Activated naive CD4-positive, alpha-beta T cell treated with anti-CD3 and anti-CD28 coated beads, Interleukin-2, amount 10 ng/mL, durations not matched to agents 7 days and 5 days (primary cell): ENCODE measurements at regions not wholly inside any gene's neighbourhood (a gene's known extent, or its start where the extent isn't known, plus 50 kb on each side); places are given as distances from the start of the nearest gene placed in this dataset.

Experiments
- CTCF ChIA-PET: fragments of 350-600 bp; sonication (Branson Sonifier 250); formaldehyde crosslinking; loops from one replicate; lab custom pipeline; 2021; ENCODE audit warnings: antibody characterized with exemption; lab: Charles Lee
- DNase-seq: peaks from one replicate; pipeline ENCODE4 v3.0.0-alpha.2; 2020
- H3K27ac Mint-ChIP-seq: one replicate; pipeline ENCODE4 v1.8.0; 2021; ENCODE audit warnings: mild to moderate bottlenecking, moderate library complexity, mixed read lengths
- H3K27me3 Mint-ChIP-seq: one replicate; pipeline ENCODE4 v1.8.0; 2021; ENCODE audit warnings: mild to moderate bottlenecking, mixed read lengths
- H3K36me3 Mint-ChIP-seq: one replicate; pipeline ENCODE4 v1.8.0; 2021; ENCODE audit warnings: mixed read lengths
- H3K4me1 Mint-ChIP-seq: one replicate; pipeline ENCODE4 v1.8.0; 2021; ENCODE audit warnings: mixed read lengths
- H3K4me3 Mint-ChIP-seq: one replicate; pipeline ENCODE4 v1.8.0; 2021; ENCODE audit warnings: mild to moderate bottlenecking, moderate library complexity, mixed read lengths
- H3K9me3 Mint-ChIP-seq: one replicate; pipeline ENCODE4 v1.8.0; 2021; ENCODE audit warnings: mixed read lengths

DNA sequence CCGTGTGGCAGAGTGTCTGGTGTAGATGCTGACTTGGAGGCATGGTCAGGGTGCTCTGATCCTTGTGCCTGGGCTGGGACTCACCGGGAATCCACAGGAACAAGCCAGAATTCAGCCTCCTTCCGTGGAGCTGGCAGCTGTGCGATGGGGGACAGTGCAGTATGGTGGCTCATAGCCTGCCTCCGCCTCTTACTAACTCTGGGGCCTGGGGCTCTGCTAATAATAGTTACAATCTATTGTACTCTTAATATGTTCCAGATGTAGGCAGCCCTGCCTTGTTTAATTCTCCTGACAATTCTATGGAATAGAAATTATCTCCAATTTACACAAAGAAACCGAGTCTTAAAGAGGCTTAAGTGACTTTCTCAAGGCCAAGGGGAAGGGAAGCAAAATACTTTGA lies 77.6 kb downstream of the PCDH1 start:
- Mint-ChIP-seq H3K36me3 (no peaks in the 10 kb centered on the region), H3K4me1 (no peaks in the 10 kb centered on the region), H3K4me3 (no peak overlapping the region), H3K9me3 (no peaks in the 10 kb centered on the region), H3K27ac (no peak overlapping the region), H3K27me3 (peaks cover 28% of the 10 kb centered on the region)
- CTCF ChIA-PET = interaction anchor here (1.0 kb wide), 1 partner anchor 11 kb away, joined by 4 read pairs; no protein-coding TSS in a partner anchor
- no peak for DNase-seq

DNA sequence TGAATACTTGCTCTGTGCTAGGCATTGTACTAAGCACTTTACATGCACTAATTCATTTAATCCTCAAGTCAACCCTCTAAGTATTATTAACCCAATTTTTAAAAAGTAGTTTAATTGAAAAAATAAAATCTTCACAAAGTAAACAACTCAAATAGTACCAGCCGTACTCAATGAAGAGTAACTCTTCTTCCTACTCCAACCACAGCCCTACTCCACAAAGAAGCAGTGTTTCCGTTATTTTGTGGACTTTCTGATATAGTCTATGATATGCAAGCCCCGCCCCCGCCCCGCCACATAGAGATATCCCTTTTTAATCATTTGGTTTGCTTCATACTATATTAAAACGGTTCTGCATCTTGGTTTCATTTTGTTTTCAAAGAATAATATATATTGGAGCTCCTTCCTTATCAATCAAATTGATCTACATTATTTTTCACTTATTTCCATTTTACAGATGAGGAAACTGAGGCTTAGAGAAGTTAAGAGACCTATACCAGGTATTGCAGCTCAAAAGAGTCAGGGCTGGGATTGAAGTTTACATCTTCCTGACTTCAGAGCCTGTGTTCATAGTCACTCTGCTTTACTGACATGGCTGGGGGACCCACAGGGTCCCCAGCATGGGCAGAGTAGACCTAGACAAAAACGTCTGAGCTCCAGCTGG lies 78.6 kb downstream of the PCDH1 start:
- CTCF ChIA-PET = interaction anchor here (1.1 to 1.6 kb wide), 2 partner anchors 12 to 80 kb away, joined by 3 to 4 read pairs; no protein-coding TSS in a partner anchor
- H3K4me3 Mint-ChIP-seq = no peak overlapping the region
- no peaks in the 10 kb centered on the region for H3K36me3 Mint-ChIP-seq
- H3K4me1 Mint-ChIP-seq = no peaks in the 10 kb centered on the region
- no peak for DNase-seq
- H3K27me3 Mint-ChIP-seq = peaks cover 19% of the 10 kb centered on the region
- H3K9me3 Mint-ChIP-seq = no peaks in the 10 kb centered on the region
- no peak overlapping the region for H3K27ac Mint-ChIP-seq

DNA sequence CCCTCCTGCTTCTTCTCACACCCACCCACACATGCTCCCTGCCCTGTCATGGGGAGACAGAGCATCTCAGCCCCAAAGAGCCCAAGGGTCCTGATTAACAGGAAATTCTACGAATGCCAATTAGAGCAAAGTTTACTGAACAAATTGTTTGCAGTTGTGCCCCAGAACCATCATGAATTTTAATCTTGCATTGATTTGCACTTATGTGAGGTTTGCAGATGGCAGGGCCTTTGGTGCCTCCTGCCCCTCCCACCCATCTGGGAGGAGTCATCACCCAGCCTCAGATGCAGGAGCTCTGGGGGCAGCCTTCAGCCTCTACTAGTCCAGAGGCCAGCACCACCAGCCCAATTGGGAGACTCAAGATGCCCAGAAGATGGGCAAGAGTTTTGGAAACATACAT lies 80.8 kb downstream of the PCDH1 start:
- H3K36me3 Mint-ChIP-seq = no peaks in the 10 kb centered on the region
- CTCF ChIA-PET = no interaction called here
- no peak overlapping the region for H3K4me3 Mint-ChIP-seq
- DNase-seq = no peak
- peaks cover 6% of the 10 kb centered on the region for H3K27me3 Mint-ChIP-seq
- H3K4me1 Mint-ChIP-seq = no peaks in the 10 kb centered on the region
- no peaks in the 10 kb centered on the region for H3K9me3 Mint-ChIP-seq
- H3K27ac Mint-ChIP-seq = no peak overlapping the region

DNA sequence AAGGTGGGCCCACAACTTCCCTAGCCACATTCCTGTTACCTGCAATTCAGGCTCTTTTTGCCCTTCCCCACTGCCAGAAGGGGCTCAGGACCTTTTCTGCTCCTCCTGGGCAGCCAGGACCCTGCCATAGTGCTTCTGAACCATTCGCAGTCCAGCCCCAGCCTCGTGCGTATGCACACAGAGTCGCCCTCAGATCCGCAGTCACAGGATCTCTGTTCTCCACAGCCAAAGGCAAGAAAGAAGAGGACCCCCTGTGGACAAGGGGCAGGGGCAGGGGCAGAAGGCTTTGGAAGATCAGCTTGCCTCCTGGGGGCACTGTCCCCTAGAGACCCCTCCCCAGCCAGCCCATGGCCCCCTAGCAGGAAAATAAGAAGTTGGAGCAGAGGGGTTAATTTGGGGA lies 82.8 kb downstream of the PCDH1 start:
- Mint-ChIP-seq H3K4me1 (no peaks in the 10 kb centered on the region), H3K27ac (no peak overlapping the region), H3K9me3 (no peaks in the 10 kb centered on the region), H3K4me3 (no peak overlapping the region), H3K36me3 (no peaks in the 10 kb centered on the region), H3K27me3 (peaks cover 8% of the 10 kb centered on the region)
- DNase-seq = no peak
- CTCF ChIA-PET = interaction anchor here (1.2 to 1.3 kb wide), 2 partner anchors 85 to 104 kb away, joined by 3 to 4 read pairs; no protein-coding TSS in a partner anchor

DNA sequence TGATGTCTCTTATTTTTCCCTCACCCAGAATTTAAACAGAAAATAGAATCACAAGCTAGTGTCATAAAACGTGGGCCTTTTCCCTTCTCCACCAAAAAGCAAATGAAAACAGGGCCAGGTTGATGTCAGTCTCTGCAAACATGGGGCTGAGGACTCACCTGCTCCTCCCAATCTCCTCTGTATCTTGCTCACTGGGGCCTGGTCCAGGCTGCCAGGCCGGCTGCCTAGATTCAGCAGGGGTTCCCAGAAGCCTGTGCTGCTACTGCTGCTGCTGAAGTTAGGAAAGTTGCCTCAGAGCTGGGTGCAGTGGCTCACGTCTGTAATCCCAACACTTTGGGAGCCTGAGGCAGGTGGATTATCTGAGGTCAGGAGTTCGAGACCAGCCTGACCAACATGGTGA lies 84.3 kb downstream of the PCDH1 start:
- CTCF ChIA-PET = interaction anchor here (0.7 to 1.6 kb wide), 2 partner anchors 17 to 86 kb away, joined by 3 to 4 read pairs; no protein-coding TSS in a partner anchor
- H3K4me1 Mint-ChIP-seq = no peaks in the 10 kb centered on the region
- H3K36me3 Mint-ChIP-seq = no peaks in the 10 kb centered on the region
- no peak for DNase-seq
- no peaks in the 10 kb centered on the region for H3K9me3 Mint-ChIP-seq
- H3K27me3 Mint-ChIP-seq = peaks cover 20% of the 10 kb centered on the region
- no peak overlapping the region for H3K4me3 Mint-ChIP-seq
- no peak overlapping the region for H3K27ac Mint-ChIP-seq

DNA sequence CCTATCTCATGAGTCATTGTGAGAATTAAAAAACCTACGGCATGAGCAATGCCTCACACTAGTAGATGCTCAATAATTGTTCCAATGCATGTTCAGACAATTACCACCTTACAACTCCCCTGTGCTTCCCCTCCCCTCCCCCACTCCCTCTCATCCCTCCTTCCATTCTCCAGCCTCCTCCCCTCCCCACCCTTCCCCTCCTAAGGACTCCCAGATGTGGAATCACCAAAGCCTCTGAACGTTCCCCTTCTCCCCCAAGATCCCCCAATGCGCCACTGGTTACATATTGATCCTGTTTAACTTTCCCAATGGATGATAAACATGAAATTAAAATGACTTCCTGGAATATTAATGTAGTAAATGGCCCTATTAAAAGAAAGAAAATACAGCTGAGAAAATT lies 84.8 kb downstream of the PCDH1 start:
- DNase-seq = no peak
- Mint-ChIP-seq H3K27me3 (peaks cover 25% of the 10 kb centered on the region), H3K4me3 (no peak overlapping the region), H3K4me1 (no peaks in the 10 kb centered on the region), H3K9me3 (no peaks in the 10 kb centered on the region), H3K36me3 (no peaks in the 10 kb centered on the region), H3K27ac (no peak overlapping the region)
- CTCF ChIA-PET = interaction anchor here (1.6 kb wide), 1 partner anchor 86 kb away, joined by 4 read pairs; no protein-coding TSS in a partner anchor

DNA sequence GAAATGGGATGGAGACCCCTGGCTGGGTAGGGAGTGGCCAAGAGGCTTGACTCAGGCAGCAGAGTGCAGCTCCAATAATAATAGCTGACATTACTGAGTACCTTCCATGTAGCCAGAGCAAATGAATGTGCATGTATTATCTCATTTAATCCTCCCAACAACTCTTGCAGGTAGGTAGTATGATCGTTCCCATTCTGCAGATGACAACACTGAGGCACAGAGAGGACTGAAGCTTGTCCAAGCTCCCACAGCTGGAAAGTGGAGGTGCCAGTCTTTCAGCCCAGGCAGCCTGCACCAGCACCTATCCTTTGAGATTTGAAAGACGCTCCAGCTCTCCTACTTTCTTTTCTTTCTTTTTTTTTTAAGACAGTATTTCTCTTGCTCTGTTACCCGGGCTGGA lies 87.6 kb downstream of the PCDH1 start:
- no peaks in the 10 kb centered on the region for H3K4me1 Mint-ChIP-seq
- no peaks in the 10 kb centered on the region for H3K36me3 Mint-ChIP-seq
- no peak overlapping the region for H3K4me3 Mint-ChIP-seq
- H3K27ac Mint-ChIP-seq = no peak overlapping the region
- no peak for DNase-seq
- H3K9me3 Mint-ChIP-seq = no peaks in the 10 kb centered on the region
- CTCF ChIA-PET = interaction anchor here (0.8 to 1.0 kb wide), 2 partner anchors 21 to 171 kb away, joined by 3 read pairs; no protein-coding TSS in a partner anchor
- peaks cover 40% of the 10 kb centered on the region for H3K27me3 Mint-ChIP-seq

DNA sequence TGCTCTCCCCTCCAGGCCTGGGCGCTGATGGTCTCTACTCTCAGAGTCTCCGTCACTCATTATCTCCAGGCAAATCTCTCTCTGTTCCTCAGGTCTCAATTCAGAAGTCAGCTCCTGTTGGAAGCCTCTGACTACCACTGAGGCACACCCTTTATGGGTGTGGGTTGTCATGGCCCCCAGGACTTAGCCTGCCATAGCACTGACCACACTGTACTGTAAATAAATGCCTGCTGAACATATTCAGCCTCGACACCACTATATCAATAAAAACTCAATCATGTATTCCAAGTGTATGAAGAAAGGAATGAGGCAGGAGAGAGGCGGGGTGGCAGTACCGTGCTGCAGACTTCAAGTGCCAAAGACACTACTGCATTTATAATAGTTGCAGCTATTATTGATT lies 88.9 kb downstream of the PCDH1 start:
- H3K36me3 Mint-ChIP-seq = no peaks in the 10 kb centered on the region
- DNase-seq = no peak
- H3K4me1 Mint-ChIP-seq = no peaks in the 10 kb centered on the region
- no peak overlapping the region for H3K4me3 Mint-ChIP-seq
- CTCF ChIA-PET = no interaction called here
- H3K27me3 Mint-ChIP-seq = peaks cover 40% of the 10 kb centered on the region
- no peak overlapping the region for H3K27ac Mint-ChIP-seq
- no peaks in the 10 kb centered on the region for H3K9me3 Mint-ChIP-seq

DNA sequence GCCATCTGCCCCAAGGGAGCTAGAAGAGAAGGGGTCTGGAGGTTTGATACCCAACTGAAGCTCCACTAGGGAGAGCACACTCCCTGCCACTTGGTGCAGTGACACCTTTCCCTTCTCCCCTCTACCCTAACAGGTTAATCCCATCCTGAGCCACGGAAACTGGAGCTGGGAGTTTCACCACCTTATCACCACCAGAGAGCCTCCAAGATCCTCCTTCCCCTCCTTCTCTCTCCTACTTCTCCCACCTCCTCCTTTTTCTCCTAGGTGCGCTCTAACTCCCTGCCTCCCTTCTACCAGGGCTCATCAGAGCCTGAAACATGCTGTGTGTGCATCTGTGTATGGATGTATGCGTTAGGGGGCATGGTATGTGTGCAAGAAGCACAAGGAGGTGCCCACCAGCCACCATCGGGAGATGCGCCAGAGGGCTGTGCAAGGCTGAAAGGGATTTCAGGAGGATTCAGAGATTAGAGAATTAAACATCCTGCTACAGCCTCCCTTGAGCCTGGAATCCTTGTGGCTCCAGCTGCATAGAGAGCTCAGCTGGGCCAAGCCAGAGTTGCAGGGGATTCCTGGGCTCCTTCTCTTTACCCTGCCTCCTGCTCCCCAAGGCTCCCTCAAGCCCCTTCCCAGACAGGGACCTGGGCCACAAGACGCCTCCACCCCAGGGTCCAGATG lies 89.8 kb downstream of the PCDH1 start:
- no peak overlapping the region for H3K4me3 Mint-ChIP-seq
- no peaks in the 10 kb centered on the region for H3K4me1 Mint-ChIP-seq
- DNase-seq = no peak
- H3K27me3 Mint-ChIP-seq = peaks cover 40% of the 10 kb centered on the region
- CTCF ChIA-PET = no interaction called here
- H3K27ac Mint-ChIP-seq = no peak overlapping the region
- no peaks in the 10 kb centered on the region for H3K9me3 Mint-ChIP-seq
- no peaks in the 10 kb centered on the region for H3K36me3 Mint-ChIP-seq

DNA sequence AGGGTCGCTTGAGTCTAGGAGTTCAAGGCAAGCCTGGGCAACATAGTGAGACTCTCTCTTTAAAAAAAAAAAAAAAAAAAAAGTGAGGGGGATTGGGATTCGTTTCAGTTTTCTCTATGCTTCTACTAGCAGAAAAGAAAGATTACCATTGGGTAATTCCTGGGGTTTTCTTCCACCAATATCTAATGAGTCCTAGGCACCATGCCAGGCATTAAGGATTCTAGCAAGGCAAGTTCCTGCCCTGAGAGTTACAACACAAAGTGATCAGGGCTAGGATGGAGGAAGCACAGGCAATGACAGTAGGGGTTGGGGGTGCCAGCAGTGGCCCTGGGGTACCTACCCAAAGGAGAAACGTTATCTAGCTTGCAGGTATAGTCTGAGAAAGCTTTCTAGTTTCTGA lies 90.8 kb downstream of the PCDH1 start:
- Mint-ChIP-seq H3K4me1 (no peaks in the 10 kb centered on the region), H3K4me3 (no peak overlapping the region), H3K27me3 (peaks cover 33% of the 10 kb centered on the region), H3K9me3 (no peaks in the 10 kb centered on the region), H3K27ac (no peak overlapping the region), H3K36me3 (no peaks in the 10 kb centered on the region)
- CTCF ChIA-PET = interaction anchor here (0.6 to 1.0 kb wide), 2 partner anchors 14 to 1338 kb away, joined by 3 read pairs; no protein-coding TSS in a partner anchor
- DNase-seq = no peak

DNA sequence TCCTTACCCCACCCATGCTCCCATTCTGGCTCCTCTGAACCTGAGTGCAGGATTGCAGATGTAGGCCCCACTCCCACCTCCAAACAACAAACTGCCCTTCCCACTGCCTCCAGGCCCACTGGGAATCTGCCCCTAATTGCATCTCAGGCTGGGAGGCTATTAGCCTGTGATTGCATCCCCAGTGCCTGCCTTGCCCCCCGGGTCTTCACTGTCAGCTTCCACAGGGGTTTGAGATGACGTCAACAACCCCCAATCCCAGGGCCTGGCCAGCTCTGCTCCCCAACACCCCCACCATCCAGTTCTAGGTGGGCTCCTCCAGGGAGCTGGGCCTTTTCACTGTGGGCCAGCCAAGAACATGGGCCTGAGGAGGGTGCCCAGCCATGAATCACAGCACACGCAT lies 91.5 kb downstream of the PCDH1 start:
- no peak overlapping the region for H3K27ac Mint-ChIP-seq
- H3K36me3 Mint-ChIP-seq = no peaks in the 10 kb centered on the region
- H3K27me3 Mint-ChIP-seq = peaks cover 33% of the 10 kb centered on the region
- H3K4me1 Mint-ChIP-seq = no peaks in the 10 kb centered on the region
- no peak for DNase-seq
- CTCF ChIA-PET = interaction anchor here (1.0 kb wide), 1 partner anchor 13 kb away, joined by 3 read pairs; no protein-coding TSS in a partner anchor
- no peak overlapping the region for H3K4me3 Mint-ChIP-seq
- no peaks in the 10 kb centered on the region for H3K9me3 Mint-ChIP-seq

DNA sequence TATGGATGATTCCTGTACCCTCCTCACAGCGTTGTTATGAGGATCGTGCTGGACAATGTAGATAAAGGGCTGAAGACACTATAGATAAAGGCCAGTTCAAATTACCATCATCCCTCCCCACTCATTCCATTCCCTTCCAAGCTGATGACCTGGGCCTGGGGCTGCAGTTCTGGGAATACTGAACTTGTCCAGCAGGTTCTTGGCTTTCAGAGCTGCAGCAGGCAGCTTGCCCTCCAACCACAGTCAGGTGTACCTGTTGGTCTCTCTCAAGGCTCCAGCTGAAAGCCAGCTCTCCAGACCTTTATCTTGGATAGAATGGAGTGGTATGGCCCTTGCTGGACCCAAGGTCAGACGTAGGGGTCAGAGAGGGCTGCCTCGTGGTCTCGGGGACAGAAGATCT lies 92.5 kb downstream of the PCDH1 start:
- no peaks in the 10 kb centered on the region for H3K4me1 Mint-ChIP-seq
- DNase-seq = no peak
- no peak overlapping the region for H3K27ac Mint-ChIP-seq
- no peaks in the 10 kb centered on the region for H3K9me3 Mint-ChIP-seq
- CTCF ChIA-PET = interaction anchor here (0.8 to 1.1 kb wide), 2 partner anchors 26 to 93 kb away, joined by 3 read pairs; no protein-coding TSS in a partner anchor
- H3K27me3 Mint-ChIP-seq = peaks cover 41% of the 10 kb centered on the region
- H3K4me3 Mint-ChIP-seq = no peak overlapping the region
- no peaks in the 10 kb centered on the region for H3K36me3 Mint-ChIP-seq

DNA sequence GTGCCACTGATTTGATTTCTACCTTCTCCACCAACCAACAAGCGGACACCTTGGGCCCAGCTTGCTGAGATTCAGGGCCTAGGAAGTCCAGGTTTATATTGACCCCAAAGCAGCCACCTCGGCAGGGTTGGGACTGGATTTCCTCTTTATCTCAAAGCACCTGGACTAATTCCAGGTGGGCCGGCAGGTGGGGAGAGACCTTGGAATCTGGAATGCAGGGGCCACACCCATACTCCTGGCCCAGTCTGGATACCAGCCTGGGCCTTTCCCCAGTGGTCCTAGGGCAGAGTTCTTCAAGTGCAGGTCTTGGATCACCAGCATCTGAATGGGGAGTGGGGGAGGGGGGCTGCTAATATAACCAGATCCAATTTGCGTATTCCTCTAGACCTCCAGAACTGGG lies 93.1 kb downstream of the PCDH1 start:
- Mint-ChIP-seq H3K27ac (no peak overlapping the region), H3K9me3 (no peaks in the 10 kb centered on the region), H3K36me3 (no peaks in the 10 kb centered on the region), H3K27me3 (peaks cover 37% of the 10 kb centered on the region), H3K4me3 (no peak overlapping the region), H3K4me1 (no peaks in the 10 kb centered on the region)
- CTCF ChIA-PET = interaction anchor here (0.8 to 1.1 kb wide), 2 partner anchors 26 to 93 kb away, joined by 3 read pairs; no protein-coding TSS in a partner anchor
- DNase-seq = no peak

DNA sequence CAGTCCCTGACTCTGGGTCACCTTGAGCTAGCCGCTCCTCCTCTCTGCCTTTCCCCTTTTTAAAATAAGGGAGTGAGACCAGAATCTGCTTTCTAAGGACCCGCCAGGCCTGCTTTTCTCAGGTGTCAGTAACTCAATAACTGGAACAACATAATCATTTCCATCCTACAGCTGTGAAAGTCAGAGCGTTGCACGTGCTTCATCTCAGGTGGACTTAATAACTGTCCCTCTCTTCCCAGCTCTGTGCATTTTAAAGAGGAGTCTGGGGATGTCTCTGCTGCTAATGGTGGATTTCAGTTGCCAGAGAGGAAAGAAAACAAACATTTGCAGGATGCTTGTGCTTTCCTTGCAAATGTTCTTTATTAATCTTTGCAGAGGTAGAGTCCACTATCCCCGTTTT lies 93.7 kb downstream of the PCDH1 start:
- H3K27ac Mint-ChIP-seq = no peak overlapping the region
- no peak for DNase-seq
- no peak overlapping the region for H3K4me3 Mint-ChIP-seq
- H3K9me3 Mint-ChIP-seq = no peaks in the 10 kb centered on the region
- H3K4me1 Mint-ChIP-seq = no peaks in the 10 kb centered on the region
- H3K36me3 Mint-ChIP-seq = no peaks in the 10 kb centered on the region
- CTCF ChIA-PET = no interaction called here
- H3K27me3 Mint-ChIP-seq = peaks cover 33% of the 10 kb centered on the region

DNA sequence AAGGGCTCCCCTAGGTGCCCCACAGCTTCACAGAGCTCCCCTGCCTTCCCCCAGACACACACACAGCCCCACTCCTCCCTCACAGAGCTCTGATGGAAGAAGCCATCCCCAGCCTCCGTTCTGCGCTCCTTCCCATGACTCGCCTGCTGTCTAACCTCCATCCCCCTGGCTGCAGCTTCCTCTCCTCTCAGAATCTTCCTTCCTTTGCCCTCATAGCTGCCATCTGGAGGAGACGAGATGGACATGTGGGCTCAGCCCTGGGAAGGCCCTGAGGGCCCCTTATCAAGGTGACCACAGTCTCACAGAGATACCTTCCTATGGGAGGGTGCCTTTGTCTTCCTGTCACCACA lies 94.3 kb downstream of the PCDH1 start:
- CTCF ChIA-PET = no interaction called here
- no peak for DNase-seq
- H3K4me1 Mint-ChIP-seq = no peaks in the 10 kb centered on the region
- peaks cover 28% of the 10 kb centered on the region for H3K27me3 Mint-ChIP-seq
- no peak overlapping the region for H3K4me3 Mint-ChIP-seq
- no peaks in the 10 kb centered on the region for H3K36me3 Mint-ChIP-seq
- H3K9me3 Mint-ChIP-seq = no peaks in the 10 kb centered on the region
- H3K27ac Mint-ChIP-seq = no peak overlapping the region
